ENCODE measurements at regions not wholly inside any gene's neighbourhood (a gene's known extent, or its start where the extent isn't known, plus 50 kb on each side); places are given as distances from the start of the nearest gene placed in this dataset.
A peak's percentile ranks its signal among the peaks of the same experiment; 100 is the strongest.

- DNase-seq = no peak
- no peak overlapping the region for H3K4me3 Mint-ChIP-seq
- H3K36me3 Mint-ChIP-seq (ENCODE audit: low read depth) = no peaks in the 10 kb centered on the region
- H3K27me3 Mint-ChIP-seq = no peaks in the 10 kb centered on the region
- peaks cover 14% of the 10 kb centered on the region for H3K4me1 Mint-ChIP-seq (ENCODE audit: low read depth)
- H3K27ac Mint-ChIP-seq = no peak overlapping the region
- no peaks in the 10 kb centered on the region for H3K9me3 Mint-ChIP-seq
These were observed 515.7 kb downstream of the VRK1 start for GRCh38 chr14:97312910-97313309.

- Mint-ChIP-seq H3K27me3 (no peaks in the 10 kb centered on the region), H3K27ac (no peak overlapping the region), H3K9me3 (peaks cover 2% of the 10 kb centered on the region), H3K4me1 (ENCODE audit: low read depth) (peaks cover 10% of the 10 kb centered on the region), H3K4me3 (no peak overlapping the region), H3K36me3 (ENCODE audit: low read depth) (no peaks in the 10 kb centered on the region)
- no peak for DNase-seq
These were observed 518.6 kb downstream of the VRK1 start for GRCh38 chr14:97315790-97316189.

- no peak overlapping the region for H3K27ac Mint-ChIP-seq
- no peaks in the 10 kb centered on the region for H3K4me1 Mint-ChIP-seq (ENCODE audit: low read depth)
- H3K9me3 Mint-ChIP-seq = peaks cover 2% of the 10 kb centered on the region
- no peaks in the 10 kb centered on the region for H3K36me3 Mint-ChIP-seq (ENCODE audit: low read depth)
- no peak for DNase-seq
- H3K27me3 Mint-ChIP-seq = no peaks in the 10 kb centered on the region
- no peak overlapping the region for H3K4me3 Mint-ChIP-seq
These were observed 521.2 kb downstream of the VRK1 start for GRCh38 chr14:97318380-97318779.

GRCh38 chr14:97319691-97320090 lies 522.5 kb downstream of the VRK1 start:
- Mint-ChIP-seq H3K27ac (no peak overlapping the region), H3K4me1 (ENCODE audit: low read depth) (no peaks in the 10 kb centered on the region), H3K36me3 (ENCODE audit: low read depth) (no peaks in the 10 kb centered on the region), H3K4me3 (no peak overlapping the region), H3K27me3 (no peaks in the 10 kb centered on the region), H3K9me3 (peaks cover 2% of the 10 kb centered on the region)
- DNase-seq = no peak

GRCh38 chr14:97328743-97329142 lies 531.6 kb downstream of the VRK1 start:
- no peaks in the 10 kb centered on the region for H3K9me3 Mint-ChIP-seq
- no peak for DNase-seq
- H3K4me1 Mint-ChIP-seq (ENCODE audit: low read depth) = peaks cover 22% of the 10 kb centered on the region
- H3K27ac Mint-ChIP-seq = no peak overlapping the region
- H3K27me3 Mint-ChIP-seq = no peaks in the 10 kb centered on the region
- H3K36me3 Mint-ChIP-seq (ENCODE audit: low read depth) = no peaks in the 10 kb centered on the region
- no peak overlapping the region for H3K4me3 Mint-ChIP-seq

GRCh38 chr14:97329701-97330100 lies 532.5 kb downstream of the VRK1 start:
- no peaks in the 10 kb centered on the region for H3K9me3 Mint-ChIP-seq
- DNase-seq = no peak
- no peaks in the 10 kb centered on the region for H3K36me3 Mint-ChIP-seq (ENCODE audit: low read depth)
- no peaks in the 10 kb centered on the region for H3K27me3 Mint-ChIP-seq
- H3K4me3 Mint-ChIP-seq = no peak overlapping the region
- peaks cover 22% of the 10 kb centered on the region for H3K4me1 Mint-ChIP-seq (ENCODE audit: low read depth)
- no peak overlapping the region for H3K27ac Mint-ChIP-seq

- Mint-ChIP-seq H3K4me1 (ENCODE audit: low read depth) (peaks cover 26% of the 10 kb centered on the region), H3K27ac (no peak overlapping the region), H3K36me3 (ENCODE audit: low read depth) (no peaks in the 10 kb centered on the region), H3K9me3 (no peaks in the 10 kb centered on the region), H3K4me3 (no peak overlapping the region), H3K27me3 (no peaks in the 10 kb centered on the region)
- DNase-seq = no peak
These were observed 533.9 kb downstream of the VRK1 start for GRCh38 chr14:97331058-97331457.

- H3K4me1 Mint-ChIP-seq (ENCODE audit: low read depth) = peaks cover 30% of the 10 kb centered on the region
- no peaks in the 10 kb centered on the region for H3K36me3 Mint-ChIP-seq (ENCODE audit: low read depth)
- no peak overlapping the region for H3K4me3 Mint-ChIP-seq
- H3K27me3 Mint-ChIP-seq = no peaks in the 10 kb centered on the region
- DNase-seq = no peak
- peak overlapping the region; percentile 18 for H3K27ac Mint-ChIP-seq
- H3K9me3 Mint-ChIP-seq = no peaks in the 10 kb centered on the region
These were observed 534.3 kb downstream of the VRK1 start for GRCh38 chr14:97331526-97331925.

GRCh38 chr14:97336179-97336578 lies 539.0 kb downstream of the VRK1 start:
- peaks cover 27% of the 10 kb centered on the region for H3K4me1 Mint-ChIP-seq (ENCODE audit: low read depth)
- DNase-seq = no peak
- no peak overlapping the region for H3K4me3 Mint-ChIP-seq
- no peak overlapping the region for H3K27ac Mint-ChIP-seq
- no peaks in the 10 kb centered on the region for H3K36me3 Mint-ChIP-seq (ENCODE audit: low read depth)
- peaks cover 18% of the 10 kb centered on the region for H3K9me3 Mint-ChIP-seq
- no peaks in the 10 kb centered on the region for H3K27me3 Mint-ChIP-seq

- H3K4me3 Mint-ChIP-seq = no peak overlapping the region
- H3K27me3 Mint-ChIP-seq = no peaks in the 10 kb centered on the region
- H3K36me3 Mint-ChIP-seq (ENCODE audit: low read depth) = no peaks in the 10 kb centered on the region
- no peak for DNase-seq
- H3K4me1 Mint-ChIP-seq (ENCODE audit: low read depth) = peaks cover 20% of the 10 kb centered on the region
- H3K9me3 Mint-ChIP-seq = peaks cover 18% of the 10 kb centered on the region
- H3K27ac Mint-ChIP-seq = no peak overlapping the region
These were observed 539.6 kb downstream of the VRK1 start for GRCh38 chr14:97336816-97337215.

GRCh38 chr14:97337267-97337666 lies 540.1 kb downstream of the VRK1 start:
- Mint-ChIP-seq H3K4me1 (ENCODE audit: low read depth) (peaks cover 16% of the 10 kb centered on the region), H3K9me3 (peaks cover 18% of the 10 kb centered on the region), H3K27ac (no peak overlapping the region), H3K27me3 (no peaks in the 10 kb centered on the region), H3K36me3 (ENCODE audit: low read depth) (no peaks in the 10 kb centered on the region), H3K4me3 (no peak overlapping the region)
- DNase-seq = no peak

- no peak for DNase-seq
- H3K27ac Mint-ChIP-seq = no peak overlapping the region
- H3K4me1 Mint-ChIP-seq (ENCODE audit: low read depth) = peaks cover 12% of the 10 kb centered on the region
- no peaks in the 10 kb centered on the region for H3K27me3 Mint-ChIP-seq
- peaks cover 18% of the 10 kb centered on the region for H3K9me3 Mint-ChIP-seq
- no peak overlapping the region for H3K4me3 Mint-ChIP-seq
- H3K36me3 Mint-ChIP-seq (ENCODE audit: low read depth) = no peaks in the 10 kb centered on the region
These were observed 540.5 kb downstream of the VRK1 start for GRCh38 chr14:97337670-97338069.

GRCh38 chr14:97344666-97345065 lies 547.5 kb downstream of the VRK1 start:
- DNase-seq = no peak
- Mint-ChIP-seq H3K4me1 (ENCODE audit: low read depth) (no peaks in the 10 kb centered on the region), H3K27me3 (no peaks in the 10 kb centered on the region), H3K36me3 (ENCODE audit: low read depth) (no peaks in the 10 kb centered on the region), H3K4me3 (no peak overlapping the region), H3K27ac (no peak overlapping the region), H3K9me3 (peaks cover 11% of the 10 kb centered on the region)

GRCh38 chr14:97346675-97347074 lies 549.5 kb downstream of the VRK1 start:
- H3K4me1 Mint-ChIP-seq (ENCODE audit: low read depth) = peaks cover 5% of the 10 kb centered on the region
- no peaks in the 10 kb centered on the region for H3K27me3 Mint-ChIP-seq
- H3K36me3 Mint-ChIP-seq (ENCODE audit: low read depth) = no peaks in the 10 kb centered on the region
- H3K27ac Mint-ChIP-seq = no peak overlapping the region
- no peaks in the 10 kb centered on the region for H3K9me3 Mint-ChIP-seq
- H3K4me3 Mint-ChIP-seq = no peak overlapping the region
- no peak for DNase-seq

GRCh38 chr14:97349463-97349862 lies 552.3 kb downstream of the VRK1 start:
- Mint-ChIP-seq H3K27me3 (no peaks in the 10 kb centered on the region), H3K36me3 (ENCODE audit: low read depth) (no peaks in the 10 kb centered on the region), H3K4me1 (ENCODE audit: low read depth) (peaks cover 5% of the 10 kb centered on the region), H3K4me3 (no peak overlapping the region), H3K9me3 (no peaks in the 10 kb centered on the region), H3K27ac (no peak overlapping the region)
- DNase-seq = no peak

- no peak overlapping the region for H3K4me3 Mint-ChIP-seq
- H3K36me3 Mint-ChIP-seq (ENCODE audit: low read depth) = no peaks in the 10 kb centered on the region
- H3K4me1 Mint-ChIP-seq (ENCODE audit: low read depth) = peaks cover 5% of the 10 kb centered on the region
- no peak for DNase-seq
- no peaks in the 10 kb centered on the region for H3K27me3 Mint-ChIP-seq
- H3K27ac Mint-ChIP-seq = no peak overlapping the region
- no peaks in the 10 kb centered on the region for H3K9me3 Mint-ChIP-seq
These were observed 552.8 kb downstream of the VRK1 start for GRCh38 chr14:97349946-97350345.
